Upper lobe of left lung (tissue), 6 donors: ENCODE measurements at regions not wholly inside any gene's neighbourhood (a gene's known extent, or its start where the extent isn't known, plus 50 kb on each side); places are given as distances from the start of the nearest gene placed in this dataset.
"Not testable (repeated sequence)": the region's sequence is repeated elsewhere in the genome, so short reads cannot be mapped to it uniquely, and the experiment has no call there.

Experiments
- ATAC-seq, 2 donors: fragments of 200-7000 bp; cut with Tn5 transposase; one replicate each; pipeline ENCODE4 v1.9.1; 2022; ENCODE audit warnings: mild to moderate bottlenecking in 2 of 2, moderate library complexity in 2 of 2; ENCODE audit not compliant: low FRiP score in 2 of 2
- DNase-seq, 2 donors: peaks; one replicate each; pipeline ENCODE4 v3.0.0-alpha.2; 2019 to 2020
- H3K27ac ChIP-seq, 4 donors: fragments of 200-600 bp; sonication (generic); one replicate each; pipeline ENCODE4 v1.5.1; 2016 to 2019
- H3K27me3 ChIP-seq, 4 donors: fragments of 200-600 bp; sonication (generic); one replicate each; pipeline ENCODE4 v1.5.1; 2017 to 2019
- H3K36me3 ChIP-seq, 4 donors: fragments of 200-600 bp; sonication (generic); one replicate each; pipeline ENCODE4 v1.5.1; 2016 to 2019
- H3K4me1 ChIP-seq, 4 donors: fragments of 200-600 bp; sonication (generic); one replicate each; pipeline ENCODE4 v1.5.1; 2018 to 2019
- H3K4me3 ChIP-seq, 4 donors: fragments of 200-600 bp; sonication (generic); one replicate each; pipeline ENCODE4 v1.5.1; 2017 to 2019; ENCODE audit warnings: mild to moderate bottlenecking in 2 of 4, moderate library complexity in 1 of 4
- H3K9me3 ChIP-seq, 4 donors: fragments of 200-600 bp; sonication (generic); one replicate each; pipeline ENCODE4 v1.5.1; 2018 to 2019
- EP300 ChIP-seq, 4 donors: sonication (generic); formaldehyde crosslinking; IDR thresholded peaks; one replicate each; pipeline ENCODE4 v1.5.1; 2017; ENCODE audit warnings: antibody characterized with exemption in 4 of 4, control low read depth in 2 of 4
- POLR2A ChIP-seq, 4 donors: fragments of 450-650 bp; IDR thresholded peaks; one replicate each; pipeline ENCODE4 v1.5.1; 2016 to 2017; ENCODE audit warnings: antibody characterized with exemption in 4 of 4, mild to moderate bottlenecking in 2 of 4
- POLR2AphosphoS5 ChIP-seq, 2 donors: sonication (generic); formaldehyde crosslinking; IDR thresholded peaks; one replicate each; pipeline ENCODE4 v1.5.1; 2017; ENCODE audit warnings: antibody characterized with exemption in 2 of 2
- WGBS, 2 donors: methylation state at CpG; one replicate each; pipeline ENCODE4 v1.1.5; 2017 to 2018; 5-methylcytosine and 5-hydroxymethylcytosine counted together
- TF ChIP-seq, protein P1 (sequence below), 6 experiments: fragments of 450-650 bp in 4 of 6; fragments of 200-600 bp in 2 of 6; sonication (generic) in 2 of 6; IDR thresholded peaks; one replicate each; pipeline ENCODE4 v1.5.1; 2016 to 2019; ENCODE audit warnings: antibody characterized with exemption in 6 of 6
- donor health status: DM: no; HTN: no; CAD: no; lungs with moderate emphysema.
- donor health status: DM: no; HTN: yes; CAD: no; lungs with severe emphysema.

DNA sequence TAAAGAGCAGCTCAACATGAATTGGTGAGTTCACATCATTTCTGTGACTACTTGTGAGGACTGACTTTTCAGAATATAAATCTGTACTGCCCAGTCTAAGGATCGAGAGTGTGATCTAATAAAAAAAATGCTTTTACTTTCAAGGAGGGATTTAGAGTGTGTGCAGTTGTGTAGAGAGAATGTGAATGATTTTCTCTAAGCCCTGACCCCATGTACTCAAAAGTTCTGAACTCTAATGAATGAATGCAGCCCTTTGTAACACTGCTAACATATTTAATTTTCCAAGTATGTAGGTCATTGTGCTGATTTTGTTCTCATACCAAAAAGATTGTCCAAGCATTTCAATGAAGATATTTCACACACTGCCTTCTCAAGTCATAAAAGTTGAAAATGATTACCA is 92.5 kb upstream of the STOX2 start:
- TF ChIP-seq, protein P1, sequence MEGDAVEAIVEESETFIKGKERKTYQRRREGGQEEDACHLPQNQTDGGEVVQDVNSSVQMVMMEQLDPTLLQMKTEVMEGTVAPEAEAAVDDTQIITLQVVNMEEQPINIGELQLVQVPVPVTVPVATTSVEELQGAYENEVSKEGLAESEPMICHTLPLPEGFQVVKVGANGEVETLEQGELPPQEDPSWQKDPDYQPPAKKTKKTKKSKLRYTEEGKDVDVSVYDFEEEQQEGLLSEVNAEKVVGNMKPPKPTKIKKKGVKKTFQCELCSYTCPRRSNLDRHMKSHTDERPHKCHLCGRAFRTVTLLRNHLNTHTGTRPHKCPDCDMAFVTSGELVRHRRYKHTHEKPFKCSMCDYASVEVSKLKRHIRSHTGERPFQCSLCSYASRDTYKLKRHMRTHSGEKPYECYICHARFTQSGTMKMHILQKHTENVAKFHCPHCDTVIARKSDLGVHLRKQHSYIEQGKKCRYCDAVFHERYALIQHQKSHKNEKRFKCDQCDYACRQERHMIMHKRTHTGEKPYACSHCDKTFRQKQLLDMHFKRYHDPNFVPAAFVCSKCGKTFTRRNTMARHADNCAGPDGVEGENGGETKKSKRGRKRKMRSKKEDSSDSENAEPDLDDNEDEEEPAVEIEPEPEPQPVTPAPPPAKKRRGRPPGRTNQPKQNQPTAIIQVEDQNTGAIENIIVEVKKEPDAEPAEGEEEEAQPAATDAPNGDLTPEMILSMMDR (IDR thresholded peaks at IDR 0.05) = no peak
- TF ChIP-seq POLR2AphosphoS5 (IDR thresholded peaks at IDR 0.05) = no peak
- no peak for TF ChIP-seq EP300 (IDR thresholded peaks at IDR 0.05)
- no peak for TF ChIP-seq POLR2A (IDR thresholded peaks at IDR 0.05)
- DNase-seq = no peak
- H3K4me3 ChIP-seq = no peak overlapping the region
- H3K27me3 ChIP-seq = no peaks in the 10 kb centered on the region
- no peaks in the 10 kb centered on the region for H3K4me1 ChIP-seq
- WGBS, 2 donors = 70 to 76% methylated on average over 1 of the region's 1 CpG
- H3K36me3 ChIP-seq = no peaks in the 10 kb centered on the region
- ATAC-seq = no peak
- no peak overlapping the region for H3K27ac ChIP-seq
- no peaks in the 10 kb centered on the region for H3K9me3 ChIP-seq

DNA sequence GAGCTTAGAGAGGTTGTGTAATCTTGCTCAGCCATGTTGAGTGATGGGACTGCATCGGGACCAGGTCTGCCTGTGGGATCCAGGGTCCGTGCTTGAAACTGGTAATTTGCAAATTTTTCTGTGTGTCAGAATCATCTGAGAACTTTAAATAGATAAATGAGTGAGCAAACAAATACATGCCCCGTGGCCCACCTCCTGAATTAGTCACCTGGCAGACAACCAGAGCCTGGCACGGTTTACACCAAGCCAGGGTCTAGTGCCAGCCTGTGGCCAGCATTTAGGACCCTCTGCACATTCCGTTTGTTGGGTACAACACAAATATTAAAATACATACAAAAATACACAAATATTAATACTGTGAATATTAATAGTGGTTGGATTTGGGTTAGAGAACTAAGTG is 90.6 kb upstream of the STOX2 start:
- no peak for TF ChIP-seq POLR2AphosphoS5 (IDR thresholded peaks at IDR 0.05)
- TF ChIP-seq POLR2A (IDR thresholded peaks at IDR 0.05) = no peak
- no peak for TF ChIP-seq EP300 (IDR thresholded peaks at IDR 0.05)
- TF ChIP-seq, protein P1 (IDR thresholded peaks at IDR 0.05) = no peak
- H3K36me3 ChIP-seq = no peaks in the 10 kb centered on the region
- ATAC-seq (no peak), DNase-seq (no peak)
- no peaks in the 10 kb centered on the region for H3K27me3 ChIP-seq
- WGBS, 2 donors = 83 to 87% methylated on average over 5 of the region's 5 CpGs
- H3K4me1 ChIP-seq = no peaks in the 10 kb centered on the region
- no peak overlapping the region for H3K4me3 ChIP-seq
- H3K9me3 ChIP-seq = no peaks in the 10 kb centered on the region
- no peak overlapping the region for H3K27ac ChIP-seq

DNA sequence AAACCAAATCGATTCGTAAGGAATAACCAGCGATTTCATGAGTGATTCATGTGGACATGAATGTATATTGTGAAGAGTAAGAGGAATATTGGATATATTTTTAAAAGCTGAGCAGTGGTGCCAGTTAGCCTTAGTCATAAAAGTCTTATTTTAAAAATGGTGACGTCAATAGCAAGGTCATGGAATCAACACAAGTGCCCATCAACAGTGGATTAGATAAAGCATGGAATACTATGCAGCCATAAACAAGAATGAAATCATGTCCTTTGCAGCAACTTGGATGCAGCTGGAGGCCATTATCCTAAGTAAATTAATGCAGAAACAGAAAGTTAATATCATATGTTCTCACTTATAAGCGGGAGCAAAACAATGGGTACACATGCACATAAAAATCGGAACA is 89.0 kb upstream of the STOX2 start:
- H3K36me3 ChIP-seq = no peaks in the 10 kb centered on the region
- no peaks in the 10 kb centered on the region for H3K27me3 ChIP-seq
- ATAC-seq (no peak), DNase-seq (no peak)
- TF ChIP-seq POLR2A (IDR thresholded peaks at IDR 0.05) = no peak
- no peak for TF ChIP-seq POLR2AphosphoS5 (IDR thresholded peaks at IDR 0.05)
- TF ChIP-seq, protein P1 (IDR thresholded peaks at IDR 0.05) = no peak
- TF ChIP-seq EP300 (IDR thresholded peaks at IDR 0.05) = no peak
- H3K9me3 ChIP-seq = no peaks in the 10 kb centered on the region
- H3K27ac ChIP-seq = no peak overlapping the region
- H3K4me1 ChIP-seq = no peaks in the 10 kb centered on the region
- WGBS, 2 donors = 95 to 97% methylated on average over 6 of the region's 6 CpGs
- no peak overlapping the region for H3K4me3 ChIP-seq

DNA sequence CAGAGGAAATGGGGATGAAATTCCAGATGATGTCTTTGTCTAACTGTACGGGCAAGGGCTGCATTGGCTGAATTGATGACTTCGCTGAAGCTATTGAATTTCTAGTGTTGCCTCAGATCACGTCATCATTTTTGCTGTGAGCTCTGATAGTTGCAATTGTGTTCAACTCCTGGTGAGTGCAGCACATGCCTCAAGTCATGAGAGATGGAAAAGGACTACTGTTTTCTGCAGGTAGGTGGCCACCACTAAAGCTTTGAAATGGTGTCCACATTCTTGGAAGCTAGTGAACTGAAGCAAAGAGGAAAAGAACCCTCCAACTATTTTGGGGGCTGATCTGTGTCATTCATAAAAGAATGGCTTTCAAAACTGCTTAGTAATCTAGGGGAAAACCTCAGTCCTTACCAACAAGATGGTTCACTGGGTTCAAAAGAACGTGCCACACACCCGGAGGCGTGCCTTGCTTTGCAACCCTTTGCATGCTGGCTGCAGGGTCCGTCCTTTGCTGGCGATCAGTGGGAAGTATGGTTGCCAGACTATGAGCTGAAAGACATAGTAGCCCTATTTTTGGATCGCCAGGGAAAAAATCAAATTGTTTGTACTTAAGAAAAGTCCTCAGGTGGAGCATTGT is 88.1 kb upstream of the STOX2 start:
- 69 to 81% methylated on average over 9 of the region's 9 CpGs for WGBS, 2 donors
- Histone ChIP-seq H3K27ac (no peak overlapping the region), H3K9me3 (no peaks in the 10 kb centered on the region), H3K36me3 (no peaks in the 10 kb centered on the region), H3K27me3 (no peaks in the 10 kb centered on the region), H3K4me1 (no peaks in the 10 kb centered on the region), H3K4me3 (no peak overlapping the region)
- TF ChIP-seq POLR2AphosphoS5 (IDR thresholded peaks at IDR 0.05) (no peak), POLR2A (IDR thresholded peaks at IDR 0.05) (no peak), EP300 (IDR thresholded peaks at IDR 0.05) (no peak)
- TF ChIP-seq, protein P1 (IDR thresholded peaks at IDR 0.05) = no peak
- DNase-seq (no peak), ATAC-seq (no peak)

DNA sequence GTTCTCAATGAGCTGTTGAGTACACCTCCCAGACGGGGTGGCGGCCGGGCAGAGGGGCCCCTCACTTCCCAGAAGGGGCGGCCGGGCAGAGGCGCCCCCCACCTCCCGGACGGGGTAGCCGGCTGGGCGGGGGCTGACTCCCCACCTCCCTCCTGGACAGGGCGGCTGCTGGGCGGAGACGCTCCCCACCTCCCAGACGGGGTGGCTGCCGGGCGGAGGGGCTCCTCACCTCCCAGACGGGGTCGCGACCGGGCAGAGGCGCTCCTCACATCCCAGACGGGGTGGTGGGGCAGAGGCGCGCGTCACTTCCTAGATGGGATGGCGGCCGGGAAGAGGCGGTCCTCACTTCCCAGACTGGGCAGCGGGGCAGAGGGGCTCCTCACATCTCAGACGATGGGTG is 86.5 kb upstream of the STOX2 start:
- WGBS, 2 donors = 95 to 97% methylated on average over 26 to 28 of the region's 30 CpGs
- not testable (repeated sequence) for H3K9me3 ChIP-seq, H3K36me3 ChIP-seq, H3K4me3 ChIP-seq, H3K27me3 ChIP-seq, H3K27ac ChIP-seq, ATAC-seq, H3K4me1 ChIP-seq
- peak in 1 of 2 donors; percentile 70 for DNase-seq
